Thoracic aorta (tissue), 2 donors: ENCODE measurements at regions not wholly inside any gene's neighbourhood (a gene's known extent, or its start where the extent isn't known, plus 50 kb on each side); places are given as distances from the start of the nearest gene placed in this dataset.

ENCODE experiments used
- ATAC-seq: fragments of 150-250 bp; one replicate; pipeline ENCODE4 v1.8.0; 2017; ENCODE audit warnings: low read depth; ENCODE audit not compliant: insufficient number of reproducible peaks, low FRiP score
- DNase-seq: peaks from one replicate; pipeline ENCODE4 v3.0.0-alpha.2; 2020; ENCODE audit warnings: low spot score
- H3K27ac ChIP-seq, 2 donors: fragments of 200-600 bp; sonication (generic); 1 replicate in 1 of 2; 2 replicates in 1 of 2; pipeline ENCODE4 v1.5.1; 2016; ENCODE audit warnings: mild to moderate bottlenecking in 2 of 2, moderate library complexity in 2 of 2
- H3K27me3 ChIP-seq: fragments of 200-600 bp; sonication (generic); replicated peaks from 2 replicates; pipeline ENCODE4 v1.6.0; 2016; ENCODE audit warnings: mild to moderate bottlenecking; ENCODE audit not compliant: insufficient read depth
- H3K36me3 ChIP-seq: fragments of 200-600 bp; sonication (generic); one replicate; pipeline ENCODE4 v1.5.1; 2016
- H3K4me1 ChIP-seq, 2 donors: fragments of 200-600 bp; sonication (generic); 1 replicate in 1 of 2; 2 replicates in 1 of 2; pipeline versions ENCODE4 v1.5.1 to v1.6.0; 2016; ENCODE audit warnings: low read depth in 2 of 2, mild to moderate bottlenecking in 1 of 2; ENCODE audit not compliant: control insufficient read depth in 1 of 2
- H3K4me3 ChIP-seq: fragments of 200-600 bp; sonication (generic); 2 replicates; pipeline ENCODE4 v1.5.1; 2016; ENCODE audit warnings: mild to moderate bottlenecking
- H3K9me3 ChIP-seq: fragments of 200-600 bp; sonication (generic); 2 replicates; pipeline ENCODE4 v1.5.1; 2016
- TF ChIP-seq, protein P1 (sequence below): fragments of 200-600 bp; sonication (generic); IDR thresholded peaks from one replicate; pipeline ENCODE4 v1.5.1; 2019; ENCODE audit warnings: antibody characterized with exemption

GRCh38 chr9:7549249-7549648 is 250.3 kb downstream of the DMAC1 start:
- no peak overlapping the region for H3K27ac ChIP-seq
- DNase-seq (no peak), ATAC-seq (no peak)
- no peaks in the 10 kb centered on the region for H3K36me3 ChIP-seq
- H3K4me3 ChIP-seq: no peak overlapping the region
- no peaks in the 10 kb centered on the region for H3K27me3 ChIP-seq
- no peaks in the 10 kb centered on the region for H3K4me1 ChIP-seq
- H3K9me3 ChIP-seq: no peaks in the 10 kb centered on the region
- TF ChIP-seq, protein P1, sequence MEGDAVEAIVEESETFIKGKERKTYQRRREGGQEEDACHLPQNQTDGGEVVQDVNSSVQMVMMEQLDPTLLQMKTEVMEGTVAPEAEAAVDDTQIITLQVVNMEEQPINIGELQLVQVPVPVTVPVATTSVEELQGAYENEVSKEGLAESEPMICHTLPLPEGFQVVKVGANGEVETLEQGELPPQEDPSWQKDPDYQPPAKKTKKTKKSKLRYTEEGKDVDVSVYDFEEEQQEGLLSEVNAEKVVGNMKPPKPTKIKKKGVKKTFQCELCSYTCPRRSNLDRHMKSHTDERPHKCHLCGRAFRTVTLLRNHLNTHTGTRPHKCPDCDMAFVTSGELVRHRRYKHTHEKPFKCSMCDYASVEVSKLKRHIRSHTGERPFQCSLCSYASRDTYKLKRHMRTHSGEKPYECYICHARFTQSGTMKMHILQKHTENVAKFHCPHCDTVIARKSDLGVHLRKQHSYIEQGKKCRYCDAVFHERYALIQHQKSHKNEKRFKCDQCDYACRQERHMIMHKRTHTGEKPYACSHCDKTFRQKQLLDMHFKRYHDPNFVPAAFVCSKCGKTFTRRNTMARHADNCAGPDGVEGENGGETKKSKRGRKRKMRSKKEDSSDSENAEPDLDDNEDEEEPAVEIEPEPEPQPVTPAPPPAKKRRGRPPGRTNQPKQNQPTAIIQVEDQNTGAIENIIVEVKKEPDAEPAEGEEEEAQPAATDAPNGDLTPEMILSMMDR: no peak

DNA sequence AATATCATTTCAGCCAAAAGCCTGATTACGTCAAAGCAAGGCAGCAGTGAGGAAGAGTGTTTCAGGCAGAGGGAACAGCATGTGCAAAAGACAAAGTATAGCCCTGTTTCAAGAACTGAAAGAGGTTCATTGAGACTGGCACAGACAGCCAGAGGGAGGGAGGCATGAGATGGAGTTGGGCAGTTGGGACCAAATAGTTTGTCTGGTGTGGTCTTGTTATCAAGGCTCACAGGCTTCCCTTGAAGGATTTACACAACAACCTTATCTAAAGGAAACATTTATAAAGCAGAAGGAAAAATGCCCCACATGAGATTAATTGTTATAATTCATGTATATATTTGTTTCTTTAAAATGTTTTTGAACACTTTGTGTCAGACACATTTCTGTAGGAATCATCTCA is 253.3 kb downstream of the DMAC1 start:
- no peak overlapping the region for H3K4me3 ChIP-seq
- DNase-seq (no peak), ATAC-seq (no peak)
- H3K36me3 ChIP-seq: no peaks in the 10 kb centered on the region
- TF ChIP-seq, protein P1: no peak
- H3K27me3 ChIP-seq: no peaks in the 10 kb centered on the region
- H3K27ac ChIP-seq: no peak overlapping the region
- H3K9me3 ChIP-seq: no peaks in the 10 kb centered on the region
- H3K4me1 ChIP-seq: no peaks in the 10 kb centered on the region

GRCh38 chr9:7545371-7546165 is 254.0 kb downstream of the DMAC1 start:
- Histone ChIP-seq H3K4me3 (no peak overlapping the region), H3K36me3 (no peaks in the 10 kb centered on the region), H3K27me3 (no peaks in the 10 kb centered on the region), H3K4me1 (no peaks in the 10 kb centered on the region), H3K27ac (no peak overlapping the region), H3K9me3 (no peaks in the 10 kb centered on the region)
- no peak for ATAC-seq
- DNase-seq: no peak
- TF ChIP-seq, protein P1: no peak

GRCh38 chr9:7542693-7543092 is 256.9 kb downstream of the DMAC1 start:
- Histone ChIP-seq H3K27ac (no peak overlapping the region), H3K4me1 (no peaks in the 10 kb centered on the region), H3K36me3 (no peaks in the 10 kb centered on the region), H3K27me3 (no peaks in the 10 kb centered on the region), H3K9me3 (no peaks in the 10 kb centered on the region), H3K4me3 (no peak overlapping the region)
- TF ChIP-seq, protein P1: no peak
- DNase-seq (no peak), ATAC-seq (no peak)

GRCh38 chr9:7542126-7542525 is 257.5 kb downstream of the DMAC1 start:
- Histone ChIP-seq H3K9me3 (no peaks in the 10 kb centered on the region), H3K36me3 (no peaks in the 10 kb centered on the region), H3K27ac (no peak overlapping the region), H3K4me3 (no peak overlapping the region), H3K4me1 (no peaks in the 10 kb centered on the region), H3K27me3 (no peaks in the 10 kb centered on the region)
- DNase-seq: no peak
- ATAC-seq: no peak
- TF ChIP-seq, protein P1: no peak
